GM19468 (cell line): ENCODE measurements at regions not wholly inside any gene's neighbourhood (a gene's known extent, or its start where the extent isn't known, plus 50 kb on each side); places are given as distances from the start of the nearest gene placed in this dataset.
"Not testable (repeated sequence)": the region's sequence is repeated elsewhere in the genome, so short reads cannot be mapped to it uniquely, and the experiment has no call there.

Source experiments
- ATAC-seq: cut with Tn5 transposase; IDR thresholded peaks from one replicate; pipeline ENCODE4 v1.9.1; 2021; ENCODE audit warnings: mild to moderate bottlenecking, moderate library complexity, moderate number of reproducible peaks; ENCODE audit not compliant: unreplicated experiment; ENCODE audit errors: extremely low read depth

- ATAC-seq: no peak
These were observed 356.0 kb upstream of the CITED2 start for GRCh38 chr6:139730340-139730974.

- ATAC-seq: no peak
These were observed 354.5 kb upstream of the CITED2 start for GRCh38 chr6:139728876-139729427.

GRCh38 chr6:139726272-139726671 is 351.8 kb upstream of the CITED2 start:
- not testable (repeated sequence) for ATAC-seq

- ATAC-seq: no peak
These were observed 348.1 kb upstream of the CITED2 start for GRCh38 chr6:139722530-139722929.

GRCh38 chr6:139721954-139722353 is 347.5 kb upstream of the CITED2 start:
- ATAC-seq: no peak

- ATAC-seq: no peak
These were observed 339.6 kb upstream of the CITED2 start for GRCh38 chr6:139713900-139714506.

- no peak for ATAC-seq
These were observed 339.0 kb upstream of the CITED2 start for GRCh38 chr6:139713424-139713823.

GRCh38 chr6:139712830-139713229 is 338.4 kb upstream of the CITED2 start:
- ATAC-seq: no peak

GRCh38 chr6:139711804-139712585 is 337.5 kb upstream of the CITED2 start:
- ATAC-seq: no peak

GRCh38 chr6:139710556-139710955 is 336.1 kb upstream of the CITED2 start:
- no peak for ATAC-seq

GRCh38 chr6:139708337-139709199 is 334.1 kb upstream of the CITED2 start:
- no peak for ATAC-seq

- no peak for ATAC-seq
These were observed 332.5 kb upstream of the CITED2 start for GRCh38 chr6:139706912-139707311.

GRCh38 chr6:139705284-139705683 is 330.8 kb upstream of the CITED2 start:
- ATAC-seq: no peak

- no peak for ATAC-seq
These were observed 329.3 kb upstream of the CITED2 start for GRCh38 chr6:139703780-139704179.

GRCh38 chr6:139702706-139703105 is 328.3 kb upstream of the CITED2 start:
- no peak for ATAC-seq

- no peak for ATAC-seq
These were observed 327.2 kb upstream of the CITED2 start for GRCh38 chr6:139701695-139702094.

- no peak for ATAC-seq
These were observed 326.6 kb upstream of the CITED2 start for GRCh38 chr6:139701003-139701402.

GRCh38 chr6:139699911-139700310 is 325.5 kb upstream of the CITED2 start:
- no peak for ATAC-seq

- no peak for ATAC-seq
These were observed 324.9 kb upstream of the CITED2 start for GRCh38 chr6:139699335-139699734.

GRCh38 chr6:139698526-139699176 is 324.2 kb upstream of the CITED2 start:
- ATAC-seq: no peak
